HG02763 (cell line): ENCODE measurements at regions not wholly inside any gene's neighbourhood (a gene's known extent, or its start where the extent isn't known, plus 50 kb on each side); places are given as distances from the start of the nearest gene placed in this dataset.

ENCODE experiments used
- ATAC-seq: cut with Tn5 transposase; IDR thresholded peaks from one replicate; pipeline ENCODE4 v1.9.1; 2021; ENCODE audit warnings: mild to moderate bottlenecking, moderate library complexity; ENCODE audit not compliant: unreplicated experiment

- ATAC-seq = no peak
Observed at GRCh38 chr12:127654383-127654985, 612.5 kb upstream of the TMEM132C start.

GRCh38 chr12:127655691-127656090 lies 611.3 kb upstream of the TMEM132C start:
- no peak for ATAC-seq

GRCh38 chr12:127656266-127656665 lies 610.7 kb upstream of the TMEM132C start:
- ATAC-seq = no peak

- ATAC-seq = no peak
Observed at GRCh38 chr12:127657036-127657435, 609.9 kb upstream of the TMEM132C start.

- ATAC-seq = no peak
Observed at GRCh38 chr12:127660961-127661360, 606.0 kb upstream of the TMEM132C start.

- ATAC-seq = no peak
Observed at GRCh38 chr12:127663716-127664115, 603.3 kb upstream of the TMEM132C start.

- ATAC-seq = no peak
Observed at GRCh38 chr12:127664901-127665300, 602.1 kb upstream of the TMEM132C start.

- ATAC-seq = no peak
Observed at GRCh38 chr12:127667131-127667685, 599.8 kb upstream of the TMEM132C start.

- no peak for ATAC-seq
Observed at GRCh38 chr12:127670294-127670693, 596.7 kb upstream of the TMEM132C start.

GRCh38 chr12:127670796-127671195 lies 596.2 kb upstream of the TMEM132C start:
- ATAC-seq = no peak

- ATAC-seq = no peak
Observed at GRCh38 chr12:127675936-127676335, 591.0 kb upstream of the TMEM132C start.

- ATAC-seq = no peak
Observed at GRCh38 chr12:127677537-127678131, 589.3 kb upstream of the TMEM132C start.

GRCh38 chr12:127678945-127679344 lies 588.0 kb upstream of the TMEM132C start:
- no peak for ATAC-seq

GRCh38 chr12:127680516-127680915 lies 586.5 kb upstream of the TMEM132C start:
- no peak for ATAC-seq

- ATAC-seq = no peak
Observed at GRCh38 chr12:127681151-127681754, 585.7 kb upstream of the TMEM132C start.

GRCh38 chr12:127685491-127685890 lies 581.5 kb upstream of the TMEM132C start:
- no peak for ATAC-seq

GRCh38 chr12:127685931-127686330 lies 581.0 kb upstream of the TMEM132C start:
- ATAC-seq = no peak

- ATAC-seq = no peak
Observed at GRCh38 chr12:127687181-127687580, 579.8 kb upstream of the TMEM132C start.

GRCh38 chr12:127688906-127689428 lies 578.0 kb upstream of the TMEM132C start:
- ATAC-seq = no peak

GRCh38 chr12:127690161-127690560 lies 576.8 kb upstream of the TMEM132C start:
- ATAC-seq = no peak

GRCh38 chr12:127696963-127697362 lies 570.0 kb upstream of the TMEM132C start:
- ATAC-seq = no peak

GRCh38 chr12:127703026-127703425 lies 563.9 kb upstream of the TMEM132C start:
- no peak for ATAC-seq
